GM18868 (cell line): ENCODE measurements at regions not wholly inside any gene's neighbourhood (a gene's known extent, or its start where the extent isn't known, plus 50 kb on each side); places are given as distances from the start of the nearest gene placed in this dataset.
A peak's percentile ranks its signal among the peaks of the same experiment; 100 is the strongest.

Experiments used
- ATAC-seq: cut with Tn5 transposase; IDR thresholded peaks from one replicate; pipeline ENCODE4 v1.9.1; 2021; ENCODE audit warnings: mild to moderate bottlenecking, moderate library complexity; ENCODE audit not compliant: unreplicated experiment

- no peak for ATAC-seq
Observed at GRCh38 chr1:114342376-114342775, 168.6 kb downstream of the TRIM33 start.

GRCh38 chr1:114341856-114342255, 169.1 kb downstream of the TRIM33 start:
- ATAC-seq = no peak

- ATAC-seq = no peak
Observed at GRCh38 chr1:114341299-114341698, 169.7 kb downstream of the TRIM33 start.

GRCh38 chr1:114340892-114341291, 170.1 kb downstream of the TRIM33 start:
- no peak for ATAC-seq

GRCh38 chr1:114339379-114339778, 171.6 kb downstream of the TRIM33 start:
- no peak for ATAC-seq

GRCh38 chr1:114338191-114338890, 172.7 kb downstream of the TRIM33 start:
- no peak for ATAC-seq

GRCh38 chr1:114337417-114337816, 173.6 kb downstream of the TRIM33 start:
- no peak for ATAC-seq

- no peak for ATAC-seq
Observed at GRCh38 chr1:114336360-114336759, 174.6 kb downstream of the TRIM33 start.

GRCh38 chr1:114335273-114335672, 175.7 kb downstream of the TRIM33 start:
- ATAC-seq = no peak

GRCh38 chr1:114334297-114334696, 176.7 kb downstream of the TRIM33 start:
- no peak for ATAC-seq

GRCh38 chr1:114333690-114334089, 177.3 kb downstream of the TRIM33 start:
- no peak for ATAC-seq

GRCh38 chr1:114331936-114332335, 178.3 kb upstream of the SYT6 start:
- ATAC-seq = peak; percentile 82

GRCh38 chr1:114330451-114330983, 176.8 kb upstream of the SYT6 start:
- ATAC-seq = no peak

- no peak for ATAC-seq
Observed at GRCh38 chr1:114328361-114328904, 174.8 kb upstream of the SYT6 start.

GRCh38 chr1:114324662-114324965, 170.9 kb upstream of the SYT6 start:
- no peak for ATAC-seq

GRCh38 chr1:114323959-114324661, 170.4 kb upstream of the SYT6 start:
- ATAC-seq = no peak

GRCh38 chr1:114322734-114323133, 169.1 kb upstream of the SYT6 start:
- no peak for ATAC-seq

- no peak for ATAC-seq
Observed at GRCh38 chr1:114322207-114322606, 168.5 kb upstream of the SYT6 start.

- ATAC-seq = no peak
Observed at GRCh38 chr1:114320586-114320985, 166.9 kb upstream of the SYT6 start.

GRCh38 chr1:114319418-114319817, 165.7 kb upstream of the SYT6 start:
- no peak for ATAC-seq

- no peak for ATAC-seq
Observed at GRCh38 chr1:114318961-114319360, 165.3 kb upstream of the SYT6 start.

- no peak for ATAC-seq
Observed at GRCh38 chr1:114316204-114316603, 162.5 kb upstream of the SYT6 start.
